ENCODE measurements at regions not wholly inside any gene's neighbourhood (a gene's known extent, or its start where the extent isn't known, plus 50 kb on each side); places are given as distances from the start of the nearest gene placed in this dataset.

DNA sequence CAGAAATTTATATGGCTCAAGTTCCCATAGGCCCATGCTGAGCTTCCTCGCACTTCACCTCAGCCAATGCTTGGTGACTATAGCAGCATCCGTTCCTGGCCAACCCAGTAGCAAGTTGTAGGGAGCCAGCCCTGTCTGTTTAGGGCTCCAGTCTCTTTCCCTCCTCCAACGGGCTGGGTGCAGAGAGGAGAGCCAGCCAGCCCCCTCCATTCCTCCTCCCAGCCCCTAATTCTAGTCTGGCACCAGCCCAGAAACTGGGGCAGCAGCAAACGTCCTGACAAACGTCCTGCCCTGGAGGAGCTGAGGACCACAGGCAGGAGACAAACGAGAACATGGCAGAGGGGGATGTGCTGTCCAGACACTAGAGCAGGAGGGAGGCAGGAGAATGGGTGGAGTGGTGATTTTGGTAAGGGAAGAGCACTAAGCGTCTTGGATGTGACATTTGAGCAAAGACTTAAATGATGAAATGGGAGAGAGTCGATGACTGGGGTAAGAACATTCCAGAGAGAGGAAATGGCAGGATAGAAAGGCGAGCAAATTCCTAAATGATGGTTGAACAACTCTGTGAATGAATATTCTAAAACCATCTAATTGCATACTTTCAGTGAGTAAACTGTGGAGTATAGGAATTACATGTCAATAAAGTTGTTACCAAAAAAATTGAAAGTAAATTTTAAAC is 222.5 kb upstream of the DAPK1 start:
- TF ChIP-seq, protein P1, sequence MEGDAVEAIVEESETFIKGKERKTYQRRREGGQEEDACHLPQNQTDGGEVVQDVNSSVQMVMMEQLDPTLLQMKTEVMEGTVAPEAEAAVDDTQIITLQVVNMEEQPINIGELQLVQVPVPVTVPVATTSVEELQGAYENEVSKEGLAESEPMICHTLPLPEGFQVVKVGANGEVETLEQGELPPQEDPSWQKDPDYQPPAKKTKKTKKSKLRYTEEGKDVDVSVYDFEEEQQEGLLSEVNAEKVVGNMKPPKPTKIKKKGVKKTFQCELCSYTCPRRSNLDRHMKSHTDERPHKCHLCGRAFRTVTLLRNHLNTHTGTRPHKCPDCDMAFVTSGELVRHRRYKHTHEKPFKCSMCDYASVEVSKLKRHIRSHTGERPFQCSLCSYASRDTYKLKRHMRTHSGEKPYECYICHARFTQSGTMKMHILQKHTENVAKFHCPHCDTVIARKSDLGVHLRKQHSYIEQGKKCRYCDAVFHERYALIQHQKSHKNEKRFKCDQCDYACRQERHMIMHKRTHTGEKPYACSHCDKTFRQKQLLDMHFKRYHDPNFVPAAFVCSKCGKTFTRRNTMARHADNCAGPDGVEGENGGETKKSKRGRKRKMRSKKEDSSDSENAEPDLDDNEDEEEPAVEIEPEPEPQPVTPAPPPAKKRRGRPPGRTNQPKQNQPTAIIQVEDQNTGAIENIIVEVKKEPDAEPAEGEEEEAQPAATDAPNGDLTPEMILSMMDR (IDR thresholded peaks at IDR 0.05): no peak
- no peak for TF ChIP-seq POLR2A (IDR thresholded peaks at IDR 0.05)
